CD4-positive, alpha-beta memory T cell (primary cell): ENCODE measurements at regions not wholly inside any gene's neighbourhood (a gene's known extent, or its start where the extent isn't known, plus 50 kb on each side); places are given as distances from the start of the nearest gene placed in this dataset.

Source experiments
- CTCF ChIA-PET: fragments of 350-600 bp; sonication (Branson Sonifier 250); formaldehyde crosslinking; loops from one replicate; lab custom pipeline; 2021; ENCODE audit warnings: inconsistent platforms; ENCODE audit not compliant: partially characterized antibody; lab: Charles Lee
- POLR2A ChIA-PET: fragments of 350-600 bp; sonication (Branson Sonifier 250); formaldehyde crosslinking; loops from one replicate; lab custom pipeline; 2021; ENCODE audit not compliant: partially characterized antibody; lab: Charles Lee
- DNase-seq, 5 donors: peaks; one replicate each; pipeline versions ENCODE4 v3.0.0 to v3.0.0-alpha.2; 2020 to 2022; ENCODE audit warnings: mixed read lengths in 1 of 5
- H3K27ac ChIP-seq: one replicate; pipeline ENCODE4 v1.7.0; 2013; ENCODE audit warnings: low read depth, low read length
- H3K27me3 ChIP-seq: 2 replicates; pipeline ENCODE4 v1.7.0; 2013; ENCODE audit warnings: mild to moderate bottlenecking, low read length, moderate library complexity; ENCODE audit not compliant: insufficient read depth
- H3K36me3 ChIP-seq: 2 replicates; pipeline ENCODE4 v1.7.0; 2013; ENCODE audit warnings: mild to moderate bottlenecking, low read length, moderate library complexity; ENCODE audit not compliant: insufficient read depth
- H3K4me1 ChIP-seq: 2 replicates; pipeline ENCODE4 v1.7.0; 2013; ENCODE audit warnings: mild to moderate bottlenecking, low read length, moderate library complexity; ENCODE audit not compliant: insufficient read depth
- H3K4me3 ChIP-seq, 2 donors: one replicate each; pipeline ENCODE4 v1.7.0; 2013; ENCODE audit warnings: low read length in 2 of 2, mild to moderate bottlenecking in 1 of 2
- H3K9me3 ChIP-seq, 2 donors: one replicate each; pipeline ENCODE4 v1.7.0; 2013; ENCODE audit warnings: low read length in 2 of 2, control low read depth in 1 of 2; ENCODE audit not compliant: control insufficient read depth in 1 of 2
- H3K27ac Mint-ChIP-seq, 7 donors: one replicate each; pipeline ENCODE4 v1.8.0; 2020 to 2021; ENCODE audit warnings: mixed read lengths in 7 of 7, mild to moderate bottlenecking in 6 of 7, inconsistent platforms in 3 of 7, moderate library complexity in 3 of 7
- H3K27me3 Mint-ChIP-seq, 2 donors: one replicate each; pipeline ENCODE4 v1.8.0; 2020 to 2021; ENCODE audit warnings: mixed read lengths in 2 of 2
- H3K36me3 Mint-ChIP-seq, 2 donors: one replicate each; pipeline ENCODE4 v1.8.0; 2020 to 2021; ENCODE audit warnings: mixed read lengths in 2 of 2, inconsistent platforms in 1 of 2, mild to moderate bottlenecking in 1 of 2
- H3K4me1 Mint-ChIP-seq, 4 donors: one replicate each; pipeline ENCODE4 v1.8.0; 2020 to 2021; ENCODE audit warnings: mixed read lengths in 4 of 4, mild to moderate bottlenecking in 1 of 4
- H3K4me3 Mint-ChIP-seq, 8 donors: one replicate each; pipeline ENCODE4 v1.8.0; 2020 to 2021; ENCODE audit warnings: mixed read lengths in 8 of 8, mild to moderate bottlenecking in 7 of 8, moderate library complexity in 6 of 8, inconsistent platforms in 3 of 8
- H3K9me3 Mint-ChIP-seq, 8 donors: one replicate each; pipeline ENCODE4 v1.8.0; 2020 to 2021; ENCODE audit warnings: mixed read lengths in 8 of 8, mild to moderate bottlenecking in 5 of 8, inconsistent platforms in 3 of 8, moderate library complexity in 1 of 8
- intact Hi-C: fragments of 100-400 bp; cut with micrococcal nuclease; formaldehyde crosslinking; loops from one replicate; pipeline ENCODE4 v1.15.1; 2023

- DNase-seq = no peak
- ChIA-PET CTCF (no interaction called here), POLR2A (no interaction called here)
- H3K27ac Mint-ChIP-seq = no peak overlapping the region
- Histone ChIP-seq H3K36me3 (no peaks in the 10 kb centered on the region), H3K4me1 (no peaks in the 10 kb centered on the region), H3K4me3 (no peak overlapping the region), H3K27me3 (no peaks in the 10 kb centered on the region), H3K9me3 (no peaks in the 10 kb centered on the region), H3K27ac (no peak overlapping the region)
- no peaks in the 10 kb centered on the region for H3K4me1 Mint-ChIP-seq
- intact Hi-C loops = no loop called here
- peaks cover 0 to 1% (median 0%) of the 10 kb centered on the region in 8 donors for H3K9me3 Mint-ChIP-seq
- H3K36me3 Mint-ChIP-seq = no peaks in the 10 kb centered on the region
- H3K4me3 Mint-ChIP-seq = no peak overlapping the region
- peaks cover 0 to 3% of the 10 kb centered on the region in 2 donors for H3K27me3 Mint-ChIP-seq
Measured at GRCh38 chr2:215605214-215605613, 169.3 kb upstream of the FN1 start.

- Mint-ChIP-seq H3K36me3 (no peaks in the 10 kb centered on the region), H3K4me3 (no peak overlapping the region), H3K27ac (no peak overlapping the region), H3K9me3 (peaks cover 0 to 1% (median 0%) of the 10 kb centered on the region in 8 donors), H3K4me1 (no peaks in the 10 kb centered on the region), H3K27me3 (peaks cover 0 to 3% of the 10 kb centered on the region in 2 donors)
- H3K4me1 ChIP-seq = no peaks in the 10 kb centered on the region
- intact Hi-C loops = no loop called here
- ChIA-PET CTCF (no interaction called here), POLR2A (no interaction called here)
- no peak overlapping the region for H3K4me3 ChIP-seq
- no peak for DNase-seq
- H3K27me3 ChIP-seq = no peaks in the 10 kb centered on the region
- H3K27ac ChIP-seq = no peak overlapping the region
- no peaks in the 10 kb centered on the region for H3K9me3 ChIP-seq
- H3K36me3 ChIP-seq = no peaks in the 10 kb centered on the region
Measured at GRCh38 chr2:215604606-215605005, 168.7 kb upstream of the FN1 start.

- DNase-seq = no peak
- CTCF ChIA-PET = no interaction called here
- H3K36me3 Mint-ChIP-seq = no peaks in the 10 kb centered on the region
- POLR2A ChIA-PET = no interaction called here
- no peak overlapping the region for H3K27ac Mint-ChIP-seq
- no peak overlapping the region for H3K4me3 Mint-ChIP-seq
- Histone ChIP-seq H3K9me3 (no peaks in the 10 kb centered on the region), H3K36me3 (no peaks in the 10 kb centered on the region), H3K4me3 (no peak overlapping the region), H3K4me1 (no peaks in the 10 kb centered on the region), H3K27me3 (no peaks in the 10 kb centered on the region), H3K27ac (no peak overlapping the region)
- peaks cover 0 to 3% of the 10 kb centered on the region in 2 donors for H3K27me3 Mint-ChIP-seq
- H3K9me3 Mint-ChIP-seq = peaks cover 0 to 1% (median 0%) of the 10 kb centered on the region in 8 donors
- intact Hi-C loops = no loop called here
- no peaks in the 10 kb centered on the region for H3K4me1 Mint-ChIP-seq
Measured at GRCh38 chr2:215603440-215603839, 167.6 kb upstream of the FN1 start.

GRCh38 chr2:215602997-215603396 lies 167.1 kb upstream of the FN1 start:
- ChIA-PET CTCF (no interaction called here), POLR2A (no interaction called here)
- H3K4me3 ChIP-seq = no peak overlapping the region

GRCh38 chr2:215601990-215602721 lies 166.3 kb upstream of the FN1 start:
- H3K9me3 Mint-ChIP-seq = peaks cover 0 to 1% (median 0%) of the 10 kb centered on the region in 8 donors
- no peak for DNase-seq
- Histone ChIP-seq H3K9me3 (no peaks in the 10 kb centered on the region), H3K36me3 (no peaks in the 10 kb centered on the region), H3K27ac (no peak overlapping the region), H3K4me3 (no peak overlapping the region), H3K4me1 (no peaks in the 10 kb centered on the region), H3K27me3 (no peaks in the 10 kb centered on the region)
- no peaks in the 10 kb centered on the region for H3K36me3 Mint-ChIP-seq
- H3K4me3 Mint-ChIP-seq = no peak overlapping the region
- ChIA-PET POLR2A (no interaction called here), CTCF (no interaction called here)
- no peak overlapping the region for H3K27ac Mint-ChIP-seq
- H3K4me1 Mint-ChIP-seq = no peaks in the 10 kb centered on the region
- intact Hi-C loops = no loop called here
- H3K27me3 Mint-ChIP-seq = peaks cover 0 to 3% of the 10 kb centered on the region in 2 donors

More at GRCh38 chr2:215602997-215603396, 167.1 kb upstream of the FN1 start:
- intact Hi-C loops = no loop called here
- no peaks in the 10 kb centered on the region for H3K27me3 ChIP-seq
- no peak overlapping the region for H3K4me3 Mint-ChIP-seq
- DNase-seq = no peak
- H3K9me3 Mint-ChIP-seq = peaks cover 0 to 1% (median 0%) of the 10 kb centered on the region in 8 donors
- no peaks in the 10 kb centered on the region for H3K36me3 ChIP-seq
- H3K9me3 ChIP-seq = no peaks in the 10 kb centered on the region
- no peaks in the 10 kb centered on the region for H3K4me1 ChIP-seq
- no peaks in the 10 kb centered on the region for H3K4me1 Mint-ChIP-seq
- no peak overlapping the region for H3K27ac ChIP-seq
- no peaks in the 10 kb centered on the region for H3K36me3 Mint-ChIP-seq
- H3K27ac Mint-ChIP-seq = no peak overlapping the region
- H3K27me3 Mint-ChIP-seq = peaks cover 0 to 3% of the 10 kb centered on the region in 2 donors

- no peak for DNase-seq
- H3K4me1 Mint-ChIP-seq = no peaks in the 10 kb centered on the region
- H3K4me3 Mint-ChIP-seq = no peak overlapping the region
- Histone ChIP-seq H3K27ac (no peak overlapping the region), H3K27me3 (no peaks in the 10 kb centered on the region), H3K9me3 (no peaks in the 10 kb centered on the region), H3K36me3 (no peaks in the 10 kb centered on the region), H3K4me3 (no peak overlapping the region), H3K4me1 (no peaks in the 10 kb centered on the region)
- H3K27ac Mint-ChIP-seq = no peak overlapping the region
- H3K9me3 Mint-ChIP-seq = peaks cover 0 to 1% (median 0%) of the 10 kb centered on the region in 8 donors
- intact Hi-C loops = no loop called here
- CTCF ChIA-PET = no interaction called here
- POLR2A ChIA-PET = no interaction called here
- no peaks in the 10 kb centered on the region for H3K36me3 Mint-ChIP-seq
- peaks cover 0 to 3% of the 10 kb centered on the region in 2 donors for H3K27me3 Mint-ChIP-seq
Measured at GRCh38 chr2:215601526-215601925, 165.7 kb upstream of the FN1 start.

- Mint-ChIP-seq H3K4me1 (no peaks in the 10 kb centered on the region), H3K36me3 (no peaks in the 10 kb centered on the region), H3K9me3 (peaks cover 0 to 1% (median 0%) of the 10 kb centered on the region in 8 donors), H3K27me3 (peaks cover 0 to 2% of the 10 kb centered on the region in 2 donors), H3K4me3 (no peak overlapping the region), H3K27ac (no peak overlapping the region)
- intact Hi-C loops = no loop called here
- no peaks in the 10 kb centered on the region for H3K9me3 ChIP-seq
- ChIA-PET POLR2A (no interaction called here), CTCF (no interaction called here)
- no peaks in the 10 kb centered on the region for H3K36me3 ChIP-seq
- no peak overlapping the region for H3K27ac ChIP-seq
- no peaks in the 10 kb centered on the region for H3K4me1 ChIP-seq
- no peaks in the 10 kb centered on the region for H3K27me3 ChIP-seq
- no peak for DNase-seq
- no peak overlapping the region for H3K4me3 ChIP-seq
Measured at GRCh38 chr2:215598376-215598975, 162.6 kb upstream of the FN1 start.
